Panc1 (cell line): ENCODE measurements at regions not wholly inside any gene's neighbourhood (a gene's known extent, or its start where the extent isn't known, plus 50 kb on each side); places are given as distances from the start of the nearest gene placed in this dataset.

Experiments used
- ATAC-seq: fragments of 200-7000 bp; cut with Tn5 transposase; 2 replicates; pipeline ENCODE4 v1.9.1; 2020; ENCODE audit warnings: mild to moderate bottlenecking, moderate library complexity
- BruUV-seq: library from RNA; stranded (reverse); fragments of 400-500 nt; replicated peaks from 2 replicates; lab custom pipeline; 2021; lab: Mats Ljungman, UMichigan
- CTCF ChIA-PET: fragments of 300-600 bp; sonication (Branson Sonifier 250); formaldehyde crosslinking; loops from one replicate; lab custom pipeline; 2022; ENCODE audit warnings: antibody characterized with exemption; lab: Charles Lee
- POLR2A ChIA-PET: fragments of 300-600 bp; sonication (Branson Sonifier 250); formaldehyde crosslinking; loops from one replicate; lab custom pipeline; 2022; ENCODE audit warnings: antibody characterized with exemption; lab: Charles Lee
- DNase-seq: peaks from one replicate; pipeline ENCODE4 v3.0.0-alpha.2; 2010; ENCODE audit warnings: low read depth, low spot score
- H3K27ac ChIP-seq: 2 replicates; pipeline ENCODE4 v1.5.1; 2011; ENCODE audit warnings: mild to moderate bottlenecking, low read length, inconsistent platforms
- H3K27me3 ChIP-seq: fragments of 200-500 bp; sonication (Bioruptor generic); 2 replicates; pipeline ENCODE4 v1.6.0; 2014; ENCODE audit warnings: low read length, inconsistent platforms; ENCODE audit not compliant: control insufficient read depth, insufficient read depth
- H3K36me3 ChIP-seq: fragments of 200-500 bp; sonication (Bioruptor generic); 2 replicates; pipeline ENCODE4 v1.5.1; 2014; ENCODE audit warnings: inconsistent platforms, mild to moderate bottlenecking, low read length, moderate library complexity; ENCODE audit not compliant: control insufficient read depth, insufficient read depth
- H3K4me1 ChIP-seq: 2 replicates; pipeline ENCODE4 v1.5.1; 2011; ENCODE audit warnings: inconsistent platforms, mild to moderate bottlenecking, low read length, moderate library complexity; ENCODE audit not compliant: control insufficient read depth, insufficient read depth
- H3K4me3 ChIP-seq, 2 experiments: 2 replicates each; pipeline ENCODE4 v1.5.1; 2011 to 2012; ENCODE audit warnings: low read depth in 2 of 2, low read length in 2 of 2, mild to moderate bottlenecking in 2 of 2, inconsistent platforms in 1 of 2, moderate library complexity in 1 of 2
- H3K9me3 ChIP-seq: fragments of 200-500 bp; sonication (Bioruptor generic); 2 replicates; pipeline ENCODE4 v1.5.1; 2014; ENCODE audit warnings: low read depth, mild to moderate bottlenecking, inconsistent platforms, low read length, moderate library complexity; ENCODE audit not compliant: control insufficient read depth, insufficient read depth
- CTCF ChIP-seq: fragments of 450-650 bp; IDR thresholded peaks from 2 replicates; pipeline ENCODE4 v1.5.1; 2017; ENCODE audit warnings: mild to moderate bottlenecking
- POLR2AphosphoS5 ChIP-seq: IDR thresholded peaks from 2 replicates; pipeline ENCODE4 v1.6.1; 2012; ENCODE audit warnings: mild to moderate bottlenecking, low read depth, low read length, moderate library complexity
- REST ChIP-seq, 2 experiments: IDR thresholded peaks; 2 replicates each; pipeline ENCODE4 v1.6.1; 2011 to 2012; ENCODE audit warnings: low read depth in 2 of 2, control low read depth in 1 of 2, low read length in 1 of 2, mild to moderate bottlenecking in 1 of 2, moderate library complexity in 1 of 2; ENCODE audit not compliant: insufficient read depth in 1 of 2
- SIN3A ChIP-seq: IDR thresholded peaks from 2 replicates; pipeline ENCODE4 v1.6.1; 2012; ENCODE audit warnings: low read depth, mild to moderate bottlenecking, low read length, moderate library complexity, borderline replicate concordance; ENCODE audit not compliant: insufficient read depth
- TCF7L2 ChIP-seq: IDR thresholded peaks from 2 replicates; pipeline ENCODE4 v1.6.1; 2011; ENCODE audit warnings: mild to moderate bottlenecking, low read depth, low read length, inconsistent platforms
- in situ Hi-C: cut with HindIII; loops from 2 replicates; pipeline ENCODE4 v1.10.0; 2016; ENCODE audit warnings: low sequenced_read_pairs, low pct_unique_long_range_greater_than_20kb
- intact Hi-C: fragments of 100-400 bp; cut with micrococcal nuclease; formaldehyde crosslinking; loops from one replicate; pipeline ENCODE4 v1.10.0; 2022; ENCODE audit not compliant: unreplicated experiment

GRCh38 chr14:88999137-88999536, 174.7 kb downstream of the TTC8 start:
- BruUV-seq = no TSS peak

GRCh38 chr14:89000007-89000942, 175.8 kb downstream of the TTC8 start:
- in situ Hi-C loops = no loop called here
- TF ChIP-seq SIN3A (no peak), REST (IDR thresholded peaks at IDR 0.05; ENCODE audit: insufficient read depth in 1 of 2, low read depth in 2 of 2, low read length in 1 of 2) (no peak), POLR2AphosphoS5 (no peak), CTCF (no peak)

More at GRCh38 chr14:88999137-88999536, 174.7 kb downstream of the TTC8 start:
- Histone ChIP-seq H3K9me3 (no peaks in the 10 kb centered on the region), H3K4me1 (no peaks in the 10 kb centered on the region), H3K27ac (no peak overlapping the region), H3K36me3 (no peaks in the 10 kb centered on the region), H3K4me3 (no peak overlapping the region), H3K27me3 (no peaks in the 10 kb centered on the region)
- POLR2A ChIA-PET = no interaction called here
- CTCF ChIA-PET = no interaction called here
- in situ Hi-C loops (no loop called here), intact Hi-C loops (no loop called here)
- no peak for DNase-seq
- ATAC-seq = no peak
- TF ChIP-seq REST (IDR thresholded peaks at IDR 0.05; ENCODE audit: insufficient read depth in 1 of 2, low read depth in 2 of 2, low read length in 1 of 2) = no peak
- TF ChIP-seq TCF7L2 = no peak
- TF ChIP-seq CTCF = no peak
- no peak for TF ChIP-seq SIN3A
- no peak for TF ChIP-seq POLR2AphosphoS5

More at GRCh38 chr14:89000007-89000942, 175.8 kb downstream of the TTC8 start:
- intact Hi-C loops = no loop called here
- no peaks in the 10 kb centered on the region for H3K9me3 ChIP-seq
- CTCF ChIA-PET = no interaction called here
- no peak overlapping the region for H3K4me3 ChIP-seq
- no peaks in the 10 kb centered on the region for H3K36me3 ChIP-seq
- POLR2A ChIA-PET = no interaction called here
- DNase-seq (no peak), ATAC-seq (peak; percentile 53; the same call in 1 of the 2 replicates)
- H3K27ac ChIP-seq = no peak overlapping the region
- H3K27me3 ChIP-seq = no peaks in the 10 kb centered on the region
- no TSS peak for BruUV-seq
- H3K4me1 ChIP-seq = no peaks in the 10 kb centered on the region
